H9 (cell line): ENCODE measurements at regions not wholly inside any gene's neighbourhood (a gene's known extent, or its start where the extent isn't known, plus 50 kb on each side); places are given as distances from the start of the nearest gene placed in this dataset.

Experiments
- DNase-seq: peaks from one replicate; pipeline ENCODE4 v3.0.0-alpha.2; 2017
- H2AFZ ChIP-seq: one replicate; pipeline ENCODE4 v1.6.1; 2013; ENCODE audit warnings: mild to moderate bottlenecking, low read length, control low read depth, moderate library complexity
- H2AK5ac ChIP-seq: 2 replicates; pipeline ENCODE4 v1.6.1; 2013; ENCODE audit warnings: low read length, control low read depth, mixed read lengths; ENCODE audit not compliant: insufficient read length
- H2BK120ac ChIP-seq: one replicate; pipeline ENCODE4 v1.6.1; 2013; ENCODE audit warnings: low read depth, mild to moderate bottlenecking, low read length, control low read depth, inconsistent platforms; ENCODE audit not compliant: poor library complexity, severe bottlenecking
- H2BK12ac ChIP-seq: 2 replicates; pipeline ENCODE4 v1.6.1; 2013; ENCODE audit warnings: low read length, control low read depth, mixed read lengths, low read depth; ENCODE audit not compliant: insufficient read length
- H2BK15ac ChIP-seq: 2 replicates; pipeline ENCODE4 v1.6.1; 2013; ENCODE audit warnings: low read depth, low read length, control low read depth
- H2BK20ac ChIP-seq: one replicate; pipeline ENCODE4 v1.6.1; 2013; ENCODE audit warnings: low read depth, mild to moderate bottlenecking, low read length, control low read depth, inconsistent platforms; ENCODE audit not compliant: poor library complexity, severe bottlenecking
- H2BK5ac ChIP-seq: 2 replicates; pipeline ENCODE4 v1.6.1; 2013; ENCODE audit warnings: low read length, control low read depth, mixed read lengths; ENCODE audit not compliant: insufficient read length
- H3K14ac ChIP-seq: 2 replicates; pipeline ENCODE4 v1.6.1; 2013; ENCODE audit warnings: low read length, control low read depth; ENCODE audit not compliant: insufficient read depth
- H3K18ac ChIP-seq: 2 replicates; pipeline ENCODE4 v1.6.1; 2013; ENCODE audit warnings: low read depth, mild to moderate bottlenecking, mixed read lengths, low read length, control low read depth; ENCODE audit not compliant: insufficient read length
- H3K23ac ChIP-seq: 2 replicates; pipeline ENCODE4 v1.6.1; 2013; ENCODE audit warnings: low read length, control low read depth, mixed read lengths, low read depth; ENCODE audit not compliant: insufficient read length
- H3K23me2 ChIP-seq: 2 replicates; pipeline ENCODE4 v1.6.1; 2013; ENCODE audit warnings: low read depth, mild to moderate bottlenecking, mixed read lengths, low read length, control low read depth; ENCODE audit not compliant: insufficient read length, poor library complexity, severe bottlenecking
- H3K27ac ChIP-seq: 2 replicates; pipeline ENCODE4 v1.5.1; 2013; ENCODE audit warnings: low read length, control low read depth, mixed read lengths, low read depth; ENCODE audit not compliant: insufficient read length
- H3K27me3 ChIP-seq: 2 replicates; pipeline ENCODE4 v1.6.1; 2013; ENCODE audit warnings: low read length, control low read depth, inconsistent platforms; ENCODE audit not compliant: insufficient read depth
- H3K4ac ChIP-seq: 2 replicates; pipeline ENCODE4 v1.6.1; 2013; ENCODE audit warnings: low read depth, mild to moderate bottlenecking, control low read depth, inconsistent platforms, low read length, moderate library complexity
- H3K4me1 ChIP-seq: 2 replicates; pipeline ENCODE4 v1.6.1; 2013; ENCODE audit warnings: low read length, control low read depth, inconsistent platforms; ENCODE audit not compliant: insufficient read depth
- H3K4me2 ChIP-seq: 2 replicates; pipeline ENCODE4 v1.6.1; 2013; ENCODE audit warnings: low read length, control low read depth, mixed read lengths; ENCODE audit not compliant: insufficient read length, insufficient read depth
- H3K56ac ChIP-seq: 2 replicates; pipeline ENCODE4 v1.6.1; 2013; ENCODE audit warnings: low read depth, mild to moderate bottlenecking, mixed read lengths, low read length, control low read depth; ENCODE audit not compliant: insufficient read length
- H3K79me1 ChIP-seq: 2 replicates; pipeline ENCODE4 v1.6.1; 2013; ENCODE audit warnings: low read depth, mild to moderate bottlenecking, moderate library complexity, low read length, control low read depth, inconsistent platforms; ENCODE audit not compliant: insufficient read depth, poor library complexity, severe bottlenecking
- H3K79me2 ChIP-seq: 2 replicates; pipeline ENCODE4 v1.6.1; 2013; ENCODE audit warnings: low read length, control low read depth, inconsistent platforms; ENCODE audit not compliant: insufficient read depth
- H3K9ac ChIP-seq: 2 replicates; pipeline ENCODE4 v1.6.1; 2013; ENCODE audit warnings: low read length, control low read depth, mixed read lengths; ENCODE audit not compliant: insufficient read length; ENCODE audit errors: extremely low read depth
- H3K9me3 ChIP-seq: one replicate; pipeline ENCODE4 v1.6.1; 2013; ENCODE audit warnings: low read depth, low read length, inconsistent platforms; ENCODE audit not compliant: control insufficient read depth
- H3T11ph ChIP-seq: one replicate; pipeline ENCODE4 v1.6.1; 2013; ENCODE audit warnings: mild to moderate bottlenecking, low read length, control low read depth, inconsistent platforms
- H4K20me1 ChIP-seq: one replicate; pipeline ENCODE4 v1.6.1; 2013; ENCODE audit not compliant: control insufficient read depth, insufficient read length, insufficient read depth
- H4K5ac ChIP-seq: 2 replicates; pipeline ENCODE4 v1.6.1; 2013; ENCODE audit warnings: low read depth, mild to moderate bottlenecking, mixed read lengths, low read length, control low read depth; ENCODE audit not compliant: insufficient read length
- H4K8ac ChIP-seq: replicated peaks from 2 replicates; pipeline ENCODE4 v1.6.1; 2013; ENCODE audit warnings: low read length, control low read depth, mixed read lengths, low read depth; ENCODE audit not compliant: insufficient read length
- H4K91ac ChIP-seq: 2 replicates; pipeline ENCODE4 v1.6.1; 2013; ENCODE audit warnings: low read depth, mild to moderate bottlenecking, moderate library complexity, mixed read lengths, low read length, control low read depth; ENCODE audit not compliant: insufficient read length
- H3K27ac Mint-ChIP-seq, 3 experiments: 2 replicates in 2 of 3; 3 replicates in 1 of 3; pipeline ENCODE4 v1.8.0; 2020 to 2021; ENCODE audit warnings: mixed read lengths in 3 of 3, mild to moderate bottlenecking in 1 of 3, moderate library complexity in 1 of 3
- H3K27me3 Mint-ChIP-seq: 2 replicates; pipeline ENCODE4 v1.8.0; 2021; ENCODE audit warnings: low read depth, mild to moderate bottlenecking, moderate library complexity, mixed read lengths
- H3K36me3 Mint-ChIP-seq, 3 experiments: 2 replicates in 2 of 3; 3 replicates in 1 of 3; pipeline ENCODE4 v1.8.0; 2020 to 2021; ENCODE audit warnings: low read depth in 3 of 3, mixed read lengths in 3 of 3; ENCODE audit not compliant: insufficient read depth in 1 of 3
- H3K4me1 Mint-ChIP-seq, 2 experiments: 2 replicates each; pipeline ENCODE4 v1.8.0; 2020; ENCODE audit warnings: mixed read lengths in 2 of 2
- H3K4me3 Mint-ChIP-seq, 2 experiments: 2 replicates in 1 of 2; 3 replicates in 1 of 2; pipeline ENCODE4 v1.8.0; 2020 to 2021; ENCODE audit warnings: mild to moderate bottlenecking in 2 of 2, mixed read lengths in 2 of 2, moderate library complexity in 1 of 2
- H3K9me3 Mint-ChIP-seq, 2 experiments: 2 replicates in 1 of 2; 3 replicates in 1 of 2; pipeline ENCODE4 v1.8.0; 2020; ENCODE audit warnings: mild to moderate bottlenecking in 2 of 2, mixed read lengths in 2 of 2, moderate library complexity in 1 of 2
- CTCF ChIP-seq: fragments of 200-600 bp; sonication (generic); conservative IDR thresholded peaks from 3 replicates; pipeline ENCODE4 v1.8.0; 2021; ENCODE audit warnings: antibody characterized with exemption, mild to moderate bottlenecking
- WGBS: extraction: QIAGEN DNeasy Blood & Tissue Kit; methylation state at CpG from one replicate; pipeline ENCODE4 v1.1.7; 2013; ENCODE audit warnings: missing lambda C conversion rate, low lambda C conversion rate, mixed read lengths; ENCODE audit not compliant: insufficient read length; ENCODE audit errors: extremely low coverage; 5-methylcytosine and 5-hydroxymethylcytosine counted together

- H4K8ac ChIP-seq, result no peak overlapping the region
- no peak overlapping the region for H3K4me2 ChIP-seq
- H2BK20ac ChIP-seq, result no peak overlapping the region
- no peaks in the 10 kb centered on the region for H3K79me2 ChIP-seq
- Mint-ChIP-seq H3K4me3 (no peak overlapping the region), H3K36me3 (peaks cover 13 to 16% (median 15%) of the 10 kb centered on the region in 3 experiments), H3K27ac (no peak overlapping the region), H3K4me1 (peaks cover 14 to 20% of the 10 kb centered on the region in 2 experiments), H3K9me3 (peaks cover 52 to 60% of the 10 kb centered on the region in 2 experiments), H3K27me3 (peaks cover 10% of the 10 kb centered on the region)
- H3K9me3 ChIP-seq, result peaks cover 35% of the 10 kb centered on the region
- no peak overlapping the region for H3K56ac ChIP-seq
- no peaks in the 10 kb centered on the region for H3K4me1 ChIP-seq
- no peak overlapping the region for H2BK120ac ChIP-seq
- no peak overlapping the region for H2BK12ac ChIP-seq
- no peak overlapping the region for H2AFZ ChIP-seq
- H3K79me1 ChIP-seq, result no peaks in the 10 kb centered on the region
- no peak overlapping the region for H4K91ac ChIP-seq
- no peak overlapping the region for H3K23ac ChIP-seq
- H4K5ac ChIP-seq, result no peak overlapping the region
- H3K9ac ChIP-seq, result no peak overlapping the region
- H3K14ac ChIP-seq, result no peak overlapping the region
- H3K4ac ChIP-seq, result no peak overlapping the region
- no peak overlapping the region for H2AK5ac ChIP-seq
- H3K18ac ChIP-seq, result no peak overlapping the region
- H3K23me2 ChIP-seq, result no peaks in the 10 kb centered on the region
- no peak overlapping the region for H2BK5ac ChIP-seq
- no peak overlapping the region for H3T11ph ChIP-seq
- no peak overlapping the region for H3K27ac ChIP-seq
- no peak for TF ChIP-seq CTCF
- H2BK15ac ChIP-seq, result no peak overlapping the region
- no CpG with 5 or more reads among the region's 5 CpGs for WGBS
- no peaks in the 10 kb centered on the region for H3K27me3 ChIP-seq
- no peaks in the 10 kb centered on the region for H4K20me1 ChIP-seq
- no peak for DNase-seq
These were observed 57.8 kb upstream of the C15orf39 start for GRCh38 chr15:75143738-75144334.
